GM12891 (cell line): ENCODE measurements at regions not wholly inside any gene's neighbourhood (a gene's known extent, or its start where the extent isn't known, plus 50 kb on each side); places are given as distances from the start of the nearest gene placed in this dataset.

Experiments used
- POLR2A ChIP-seq: IDR thresholded peaks from 2 replicates; pipeline ENCODE4 v1.6.1; 2011; ENCODE audit warnings: low read depth, low read length, control low read depth
- POLR2AphosphoS5 ChIP-seq: IDR thresholded peaks from 2 replicates; pipeline ENCODE4 v1.6.1; 2011; ENCODE audit warnings: low read depth, low read length, control low read depth
- TAF1 ChIP-seq: IDR thresholded peaks from 2 replicates; pipeline ENCODE4 v1.6.1; 2011; ENCODE audit warnings: low read depth, low read length, control low read depth

- no peak for TF ChIP-seq POLR2AphosphoS5
- TF ChIP-seq POLR2A: no peak
- no peak for TF ChIP-seq TAF1
Observed at GRCh38 chr2:144239306-144239705, 280.6 kb downstream of the ZEB2 start.
